H4 (cell line): ENCODE measurements at regions not wholly inside any gene's neighbourhood (a gene's known extent, or its start where the extent isn't known, plus 50 kb on each side); places are given as distances from the start of the nearest gene placed in this dataset.

Experiments
- DNase-seq: peaks from one replicate; pipeline ENCODE4 v3.0.0-alpha.2; 2015; ENCODE audit warnings: low spot score

- DNase-seq = no peak
Measured at GRCh38 chr6:11925805-11926204, 86.3 kb upstream of the HIVEP1 start.

GRCh38 chr6:11923621-11924020, 88.5 kb upstream of the HIVEP1 start:
- DNase-seq = no peak

DNA sequence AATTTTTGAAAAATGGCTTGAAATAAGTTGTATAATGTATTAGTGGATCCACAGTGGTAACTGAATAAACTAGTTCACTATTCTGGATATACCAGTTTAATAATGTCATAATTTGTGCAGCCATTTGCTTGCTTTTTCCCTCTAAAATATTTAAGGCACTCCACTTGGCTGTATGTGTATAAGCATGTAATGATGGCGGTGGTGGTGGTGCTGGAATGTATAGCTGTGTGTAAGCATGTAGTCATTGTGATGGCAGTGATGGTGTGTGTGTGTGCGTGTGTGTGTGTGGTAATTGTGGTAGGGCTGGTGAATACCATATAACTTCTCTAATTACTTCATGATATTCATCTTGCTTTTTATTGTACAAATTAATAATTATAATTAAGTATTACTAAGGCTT, 89.2 kb upstream of the HIVEP1 start:
- DNase-seq = no peak

DNA sequence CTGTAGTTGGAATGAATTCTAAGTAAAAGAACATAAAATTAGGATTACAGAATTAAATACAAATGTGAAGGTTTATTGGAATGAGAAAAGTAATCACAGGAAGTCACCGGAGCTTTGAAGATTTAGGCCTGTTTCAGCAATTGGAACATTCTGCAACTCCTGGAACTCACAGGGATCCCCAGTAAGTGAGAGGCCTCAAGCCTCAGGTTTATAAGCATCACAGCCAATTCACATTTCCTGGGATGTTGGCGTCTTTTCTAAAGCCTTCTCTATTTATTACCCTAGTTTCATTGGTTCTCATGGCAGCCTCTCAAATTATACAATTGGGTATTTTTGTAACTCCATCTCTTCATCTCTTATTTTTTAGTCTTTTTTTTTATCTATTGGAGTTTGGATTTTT, 90.4 kb upstream of the HIVEP1 start:
- no peak for DNase-seq

DNA sequence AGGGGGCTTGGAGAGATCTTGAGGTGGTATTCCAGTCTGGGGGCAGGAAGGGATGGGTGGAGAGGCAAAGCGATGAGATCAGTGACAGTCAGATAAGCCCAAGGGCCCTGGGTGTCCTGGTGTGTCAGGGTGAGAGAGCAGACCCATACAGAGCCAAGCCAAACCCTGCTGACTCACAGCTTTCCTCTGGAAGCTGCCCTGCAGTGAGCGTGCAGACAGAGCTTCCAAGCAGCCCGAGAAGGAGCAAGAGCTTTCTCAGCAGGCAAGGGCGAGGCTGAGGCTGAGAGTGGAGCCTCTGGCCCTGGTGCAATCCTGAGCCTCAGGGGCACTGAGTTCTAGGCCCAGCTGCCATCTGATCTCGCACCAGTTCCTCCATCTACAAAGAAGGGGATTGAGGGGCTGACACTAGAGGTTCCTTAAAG, 91.1 kb upstream of the HIVEP1 start:
- peak; percentile 85 for DNase-seq

- DNase-seq = no peak
Measured at GRCh38 chr6:11920566-11920965, 91.5 kb upstream of the HIVEP1 start.

DNA sequence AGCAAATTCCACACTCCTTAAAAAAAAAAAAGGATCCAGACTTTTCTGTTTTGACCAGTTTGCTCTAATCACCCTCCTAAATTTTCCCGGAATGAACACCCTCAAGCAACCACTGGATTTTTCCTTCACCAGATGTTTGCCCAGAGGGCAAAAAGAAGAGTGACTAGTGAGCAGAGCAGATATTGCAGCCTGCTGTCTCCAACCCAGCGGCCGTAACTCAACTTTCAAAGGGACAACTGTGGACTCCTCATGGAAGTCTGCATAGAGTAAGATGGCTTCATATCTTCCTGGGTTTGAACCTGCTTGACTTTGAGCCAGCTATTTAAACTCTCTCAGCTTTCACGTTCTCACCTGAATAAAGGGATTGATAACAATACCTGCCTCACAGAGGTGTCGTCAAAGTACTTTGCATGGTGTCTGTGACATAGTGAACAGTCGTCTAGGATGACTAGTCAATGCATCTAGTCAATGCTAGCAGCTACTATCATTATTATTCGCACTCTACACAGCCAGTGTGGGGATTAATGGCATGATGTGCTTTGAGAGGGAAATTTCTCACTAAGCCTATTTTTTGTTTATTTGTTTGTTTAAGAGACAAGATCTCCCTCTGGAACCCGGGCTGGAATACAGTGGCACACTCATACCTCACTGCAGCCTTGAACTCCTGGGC, 92.2 kb upstream of the HIVEP1 start:
- no peak for DNase-seq

DNA sequence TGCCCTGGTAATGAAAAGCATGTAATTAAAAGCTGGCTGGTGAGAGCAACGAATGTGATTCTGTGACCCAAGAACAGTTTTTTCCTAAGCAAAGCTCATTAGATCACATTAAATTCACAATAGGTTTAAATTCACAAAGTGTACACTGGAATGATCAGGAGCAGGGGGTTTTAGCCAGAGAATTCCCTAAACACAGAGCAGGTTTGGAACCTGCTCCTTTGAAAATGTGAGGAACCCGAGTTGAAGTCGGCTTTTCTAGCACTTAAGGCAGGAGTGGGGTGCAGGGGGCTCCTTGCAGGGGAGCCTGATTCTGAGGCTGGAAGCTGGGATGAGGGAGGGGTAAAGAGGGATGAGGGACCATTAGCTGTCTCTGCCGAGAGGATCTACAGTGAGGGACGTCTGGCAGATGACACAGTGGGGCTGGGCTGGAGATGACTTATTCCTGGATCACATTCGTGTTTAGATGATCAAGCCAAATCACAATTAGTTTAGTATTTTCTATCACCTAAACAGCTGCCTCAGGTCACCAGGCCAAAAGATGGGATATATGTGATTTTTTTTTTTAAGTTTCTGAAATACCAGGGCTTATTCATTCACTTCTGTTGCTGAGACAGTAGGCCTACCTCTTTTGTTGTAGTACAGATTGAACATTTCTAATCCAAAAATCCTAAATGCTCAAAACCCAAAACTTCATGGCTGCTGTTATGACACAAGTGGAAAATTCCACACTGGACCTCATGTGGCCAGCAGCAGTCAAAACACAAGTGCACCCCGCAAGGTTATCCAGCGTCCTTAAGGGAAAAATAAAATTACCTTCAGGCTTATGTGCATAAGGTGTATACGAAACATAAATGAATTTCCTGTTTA, 93.1 kb upstream of the HIVEP1 start:
- DNase-seq = no peak

GRCh38 chr6:11917951-11918738, 94.0 kb upstream of the HIVEP1 start:
- peak; percentile 75 for DNase-seq

GRCh38 chr6:11912420-11912819, 99.7 kb upstream of the HIVEP1 start:
- DNase-seq = no peak

DNA sequence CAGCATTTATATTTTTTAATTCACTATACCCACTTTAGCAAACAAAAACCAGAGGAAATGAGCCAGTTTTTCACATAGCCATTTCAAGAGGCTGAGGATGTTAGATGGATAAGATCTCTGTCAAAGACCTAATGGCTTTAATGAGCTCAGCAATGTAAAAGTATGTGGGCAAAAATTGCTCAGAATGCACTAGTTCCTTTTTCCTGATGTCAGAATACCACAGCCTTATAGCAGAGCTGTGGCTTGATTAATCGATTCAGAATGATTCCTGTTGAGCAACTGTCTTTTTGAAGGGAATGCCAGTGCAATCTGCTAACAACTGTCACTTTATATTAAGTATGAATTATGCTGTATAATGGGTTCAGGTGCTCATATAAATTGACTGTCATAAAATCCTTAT, 100.6 kb upstream of the HIVEP1 start:
- DNase-seq = no peak

GRCh38 chr6:11909696-11910132, 102.4 kb upstream of the HIVEP1 start:
- no peak for DNase-seq

DNA sequence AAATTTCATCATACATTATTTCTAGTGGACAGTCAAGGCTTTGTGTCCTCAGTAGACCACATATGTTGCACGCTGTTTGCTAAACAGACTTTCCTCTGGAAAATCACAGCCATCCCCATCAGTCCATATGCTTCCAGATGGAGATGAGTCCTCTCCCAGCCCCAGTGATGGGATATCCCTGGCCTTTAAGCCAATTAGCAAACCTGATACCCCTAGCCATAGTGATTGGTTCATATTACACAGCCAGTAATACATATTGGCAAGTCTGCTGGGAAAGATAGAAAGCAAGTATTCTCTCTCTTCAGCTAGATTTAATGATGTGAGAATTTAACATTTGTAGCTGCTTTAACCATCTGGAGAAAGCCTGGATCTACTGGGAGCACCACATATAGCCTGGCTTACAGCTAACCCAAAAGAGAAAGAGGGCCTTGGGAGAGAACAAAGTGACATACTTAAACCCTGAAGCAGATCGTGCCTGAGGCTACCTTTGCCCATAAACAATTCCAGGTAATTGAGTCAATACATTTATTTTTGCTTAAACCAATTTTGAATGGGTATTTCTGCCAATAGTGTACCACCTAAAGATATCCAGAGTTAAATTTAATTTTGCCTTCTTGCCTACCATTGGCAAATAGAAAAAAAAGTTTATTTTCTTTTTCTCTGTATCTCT, 103.5 kb upstream of the HIVEP1 start:
- no peak for DNase-seq

DNA sequence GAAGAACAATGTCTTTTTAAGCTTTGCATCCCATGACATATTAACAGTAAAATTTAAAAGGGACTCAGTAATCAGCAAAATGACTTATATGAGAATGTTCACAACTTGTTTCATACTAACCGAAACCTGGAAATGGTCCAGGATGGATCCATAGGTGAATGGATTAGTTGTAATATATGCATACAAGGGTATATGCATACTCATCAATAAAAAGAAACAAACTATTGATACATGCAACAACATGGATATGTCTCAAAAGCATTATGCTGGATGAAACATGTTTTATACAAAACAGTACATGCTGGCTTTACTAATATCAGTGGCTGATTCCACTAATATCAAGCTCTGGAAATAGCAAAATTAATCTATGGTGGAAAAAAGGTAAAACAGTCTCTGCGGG, 108.5 kb upstream of the HIVEP1 start:
- no peak for DNase-seq

DNA sequence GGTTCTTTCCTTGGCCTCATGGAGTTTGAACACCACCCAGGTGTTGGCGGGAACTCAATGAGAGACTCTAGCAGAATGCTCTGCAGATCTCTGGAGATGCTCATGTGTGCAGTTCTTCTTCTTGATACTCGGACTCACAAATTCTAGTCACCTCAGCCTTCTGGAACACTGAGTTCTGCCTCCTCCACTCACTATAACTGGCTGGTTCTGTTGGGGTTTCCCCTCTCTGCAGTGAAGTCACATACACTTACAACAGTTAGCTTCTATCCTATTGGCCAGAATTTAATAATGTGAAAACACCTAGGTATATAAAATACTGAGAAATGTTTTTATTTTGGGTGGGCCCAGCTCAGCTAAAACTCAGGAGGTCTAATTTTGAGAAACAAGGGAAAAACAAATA, 109.6 kb upstream of the HIVEP1 start:
- DNase-seq = no peak

GRCh38 chr6:11900662-11901598, 111.2 kb upstream of the HIVEP1 start:
- no peak for DNase-seq

DNA sequence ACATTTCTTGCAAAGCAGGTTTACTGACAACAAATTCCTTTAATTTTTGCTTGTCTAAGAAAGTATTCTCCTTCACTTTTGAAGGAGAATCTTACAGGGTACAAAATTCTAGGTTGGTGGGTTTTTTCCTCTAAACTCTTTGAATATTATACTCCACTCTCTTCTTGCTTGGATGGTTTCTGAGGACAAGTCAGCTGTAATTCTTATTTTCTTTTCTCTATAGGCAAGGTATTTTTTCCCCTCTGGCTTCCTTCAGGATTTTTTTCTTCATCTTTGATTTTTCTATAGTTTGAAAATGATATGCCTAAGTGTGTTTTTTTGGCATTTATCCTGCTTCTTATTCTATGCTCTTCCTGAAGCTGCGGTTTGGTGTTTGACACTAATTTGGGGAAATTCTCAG, 112.5 kb upstream of the HIVEP1 start:
- no peak for DNase-seq

- no peak for DNase-seq
Measured at GRCh38 chr6:11894212-11894611, 115.6 kb upstream of the ADTRP start.

DNA sequence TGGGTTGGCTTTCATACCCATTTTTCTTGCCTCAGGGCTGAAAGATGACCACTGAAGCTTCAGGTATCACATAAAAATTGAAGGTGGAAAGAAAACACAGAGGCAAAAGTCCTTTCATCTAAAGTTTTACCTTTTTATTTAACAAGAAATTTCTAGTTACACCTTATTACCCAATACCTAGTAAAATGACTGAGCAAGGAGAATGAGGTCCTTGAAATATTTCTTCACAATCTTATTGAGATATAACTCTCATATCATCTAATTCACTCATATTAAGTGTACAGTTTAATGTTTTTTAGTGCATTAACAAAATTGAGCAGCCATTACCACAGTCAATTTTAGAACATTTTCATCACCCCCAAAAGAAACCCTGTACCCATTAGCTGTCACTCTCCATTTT, 112.9 kb upstream of the ADTRP start:
- DNase-seq = no peak

DNA sequence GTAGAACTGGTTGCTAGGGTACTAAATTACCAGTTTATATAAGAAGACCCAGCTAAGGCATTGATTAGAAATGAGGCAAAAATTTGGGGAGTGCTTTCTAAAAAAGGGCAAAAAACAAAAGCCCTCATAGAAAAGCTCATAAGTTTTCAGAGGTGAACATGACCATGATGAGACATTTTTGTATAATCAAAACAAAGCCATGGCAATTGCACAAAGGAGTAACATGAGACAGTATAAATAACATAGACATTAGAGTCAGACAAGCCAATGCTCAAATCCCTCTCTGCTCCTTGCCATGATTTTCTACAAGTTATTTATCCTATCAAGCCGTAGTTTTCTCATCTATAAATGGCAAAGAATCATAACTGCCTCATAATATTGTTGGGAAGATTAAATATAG, 112.2 kb upstream of the ADTRP start:
- DNase-seq = no peak

DNA sequence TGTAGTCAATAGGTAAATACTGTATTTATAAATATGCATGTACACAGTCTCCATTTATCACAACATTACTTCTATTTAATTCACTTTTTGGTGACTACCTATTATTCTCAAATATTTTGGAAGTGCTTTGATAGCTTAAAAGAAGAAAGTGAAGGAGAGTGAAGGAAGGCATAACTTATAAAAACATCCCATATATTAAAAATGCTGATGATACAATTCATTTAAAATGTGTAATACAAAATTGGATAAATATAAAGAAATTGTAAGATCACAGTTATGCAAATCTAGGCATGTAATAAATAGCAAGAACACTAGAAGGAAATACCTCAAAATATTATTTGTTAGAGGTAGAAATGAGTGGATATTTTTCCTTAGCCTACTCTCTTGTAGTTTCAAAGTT, 111.6 kb upstream of the ADTRP start:
- no peak for DNase-seq
